Mucosa of rectum (tissue), 2 donors: ENCODE measurements at regions not wholly inside any gene's neighbourhood (a gene's known extent, or its start where the extent isn't known, plus 50 kb on each side); places are given as distances from the start of the nearest gene placed in this dataset.

Experiments used
- H3K27ac ChIP-seq, 2 donors: one replicate each; pipeline ENCODE4 v1.7.0; 2013; ENCODE audit warnings: inconsistent platforms in 2 of 2, low read depth in 2 of 2, low read length in 2 of 2
- H3K27me3 ChIP-seq, 2 donors: one replicate each; pipeline ENCODE4 v1.7.0; 2013; ENCODE audit warnings: low read length in 2 of 2; ENCODE audit not compliant: control insufficient read depth in 2 of 2, insufficient read depth in 2 of 2
- H3K36me3 ChIP-seq, 2 donors: one replicate each; pipeline ENCODE4 v1.7.0; 2013; ENCODE audit warnings: low read length in 2 of 2; ENCODE audit not compliant: control insufficient read depth in 2 of 2, insufficient read depth in 2 of 2
- H3K4me1 ChIP-seq, 2 donors: one replicate each; pipeline ENCODE4 v1.7.0; 2013; ENCODE audit warnings: low read length in 2 of 2, mild to moderate bottlenecking in 1 of 2; ENCODE audit not compliant: control insufficient read depth in 2 of 2, insufficient read depth in 2 of 2
- H3K4me3 ChIP-seq, 2 donors: one replicate each; pipeline ENCODE4 v1.7.0; 2013; ENCODE audit warnings: low read length in 2 of 2
- H3K9ac ChIP-seq, 2 donors: one replicate each; pipeline ENCODE4 v1.7.0; 2013; ENCODE audit warnings: low read length in 2 of 2, low read depth in 1 of 2, mild to moderate bottlenecking in 1 of 2
- H3K9me3 ChIP-seq, 2 donors: one replicate each; pipeline ENCODE4 v1.7.0; 2013; ENCODE audit warnings: low read length in 2 of 2; ENCODE audit not compliant: control insufficient read depth in 2 of 2
- donor health status: healthy.
- donor health status: Normal muscosa, but diverticular disease.

- Histone ChIP-seq H3K4me3 (no peak overlapping the region), H3K9ac (no peak overlapping the region), H3K9me3 (no peaks in the 10 kb centered on the region), H3K27me3 (no peaks in the 10 kb centered on the region), H3K27ac (no peak overlapping the region), H3K36me3 (no peaks in the 10 kb centered on the region), H3K4me1 (peaks cover 0 to under 1% of the 10 kb centered on the region in 2 donors)
Measured at GRCh38 chr15:95013381-95013780, 782.0 kb downstream of the MCTP2 start.

- Histone ChIP-seq H3K9ac (no peak overlapping the region), H3K4me3 (no peak overlapping the region), H3K36me3 (no peaks in the 10 kb centered on the region), H3K27ac (no peak overlapping the region), H3K9me3 (no peaks in the 10 kb centered on the region), H3K4me1 (peaks cover 0 to 3% of the 10 kb centered on the region in 2 donors), H3K27me3 (no peaks in the 10 kb centered on the region)
Measured at GRCh38 chr15:95016511-95017229, 785.3 kb downstream of the MCTP2 start.

- no peak overlapping the region for H3K27ac ChIP-seq
- no peaks in the 10 kb centered on the region for H3K9me3 ChIP-seq
- no peak overlapping the region for H3K9ac ChIP-seq
- H3K27me3 ChIP-seq: no peaks in the 10 kb centered on the region
- H3K4me3 ChIP-seq: no peak overlapping the region
- no peaks in the 10 kb centered on the region for H3K36me3 ChIP-seq
- H3K4me1 ChIP-seq: peaks cover 0 to 3% of the 10 kb centered on the region in 2 donors
Measured at GRCh38 chr15:95017666-95018328, 786.4 kb downstream of the MCTP2 start.

- Histone ChIP-seq H3K27ac (no peak overlapping the region), H3K36me3 (no peaks in the 10 kb centered on the region), H3K4me3 (no peak overlapping the region), H3K9me3 (no peaks in the 10 kb centered on the region), H3K27me3 (no peaks in the 10 kb centered on the region), H3K4me1 (peaks cover 0 to 3% of the 10 kb centered on the region in 2 donors), H3K9ac (no peak overlapping the region)
Measured at GRCh38 chr15:95018888-95019545, 787.7 kb downstream of the MCTP2 start.

GRCh38 chr15:95019907-95020306 lies 788.5 kb downstream of the MCTP2 start:
- Histone ChIP-seq H3K9ac (no peak overlapping the region), H3K27ac (no peak overlapping the region), H3K4me3 (no peak overlapping the region), H3K4me1 (peaks cover 0 to 3% of the 10 kb centered on the region in 2 donors), H3K36me3 (no peaks in the 10 kb centered on the region), H3K9me3 (no peaks in the 10 kb centered on the region), H3K27me3 (no peaks in the 10 kb centered on the region)

- H3K27me3 ChIP-seq: no peaks in the 10 kb centered on the region
- no peak overlapping the region for H3K27ac ChIP-seq
- no peak overlapping the region for H3K9ac ChIP-seq
- H3K4me1 ChIP-seq: peaks cover 0 to 3% of the 10 kb centered on the region in 2 donors
- no peaks in the 10 kb centered on the region for H3K9me3 ChIP-seq
- H3K36me3 ChIP-seq: no peaks in the 10 kb centered on the region
- H3K4me3 ChIP-seq: no peak overlapping the region
Measured at GRCh38 chr15:95021816-95022215, 790.5 kb downstream of the MCTP2 start.

- no peak overlapping the region for H3K4me3 ChIP-seq
- no peaks in the 10 kb centered on the region for H3K36me3 ChIP-seq
- H3K27ac ChIP-seq: no peak overlapping the region
- no peaks in the 10 kb centered on the region for H3K27me3 ChIP-seq
- H3K4me1 ChIP-seq: no peaks in the 10 kb centered on the region
- H3K9me3 ChIP-seq: no peaks in the 10 kb centered on the region
- no peak overlapping the region for H3K9ac ChIP-seq
Measured at GRCh38 chr15:95024351-95024750, 793.0 kb downstream of the MCTP2 start.

GRCh38 chr15:95025924-95026728 lies 794.8 kb downstream of the MCTP2 start:
- H3K9me3 ChIP-seq: no peaks in the 10 kb centered on the region
- H3K4me1 ChIP-seq: no peaks in the 10 kb centered on the region
- no peaks in the 10 kb centered on the region for H3K36me3 ChIP-seq
- H3K27me3 ChIP-seq: no peaks in the 10 kb centered on the region
- H3K4me3 ChIP-seq: no peak overlapping the region
- H3K9ac ChIP-seq: no peak overlapping the region
- no peak overlapping the region for H3K27ac ChIP-seq

- Histone ChIP-seq H3K4me3 (no peak overlapping the region), H3K9me3 (no peaks in the 10 kb centered on the region), H3K9ac (no peak overlapping the region), H3K36me3 (no peaks in the 10 kb centered on the region), H3K27me3 (no peaks in the 10 kb centered on the region), H3K27ac (no peak overlapping the region), H3K4me1 (no peaks in the 10 kb centered on the region)
Measured at GRCh38 chr15:95027981-95028380, 796.6 kb downstream of the MCTP2 start.

GRCh38 chr15:95032156-95032555 lies 800.8 kb downstream of the MCTP2 start:
- no peaks in the 10 kb centered on the region for H3K36me3 ChIP-seq
- no peak overlapping the region for H3K9ac ChIP-seq
- H3K4me1 ChIP-seq: no peaks in the 10 kb centered on the region
- no peak overlapping the region for H3K4me3 ChIP-seq
- H3K27ac ChIP-seq: no peak overlapping the region
- no peaks in the 10 kb centered on the region for H3K9me3 ChIP-seq
- no peaks in the 10 kb centered on the region for H3K27me3 ChIP-seq
